ENCODE measurements at regions not wholly inside any gene's neighbourhood (a gene's known extent, or its start where the extent isn't known, plus 50 kb on each side); places are given as distances from the start of the nearest gene placed in this dataset.

DNA sequence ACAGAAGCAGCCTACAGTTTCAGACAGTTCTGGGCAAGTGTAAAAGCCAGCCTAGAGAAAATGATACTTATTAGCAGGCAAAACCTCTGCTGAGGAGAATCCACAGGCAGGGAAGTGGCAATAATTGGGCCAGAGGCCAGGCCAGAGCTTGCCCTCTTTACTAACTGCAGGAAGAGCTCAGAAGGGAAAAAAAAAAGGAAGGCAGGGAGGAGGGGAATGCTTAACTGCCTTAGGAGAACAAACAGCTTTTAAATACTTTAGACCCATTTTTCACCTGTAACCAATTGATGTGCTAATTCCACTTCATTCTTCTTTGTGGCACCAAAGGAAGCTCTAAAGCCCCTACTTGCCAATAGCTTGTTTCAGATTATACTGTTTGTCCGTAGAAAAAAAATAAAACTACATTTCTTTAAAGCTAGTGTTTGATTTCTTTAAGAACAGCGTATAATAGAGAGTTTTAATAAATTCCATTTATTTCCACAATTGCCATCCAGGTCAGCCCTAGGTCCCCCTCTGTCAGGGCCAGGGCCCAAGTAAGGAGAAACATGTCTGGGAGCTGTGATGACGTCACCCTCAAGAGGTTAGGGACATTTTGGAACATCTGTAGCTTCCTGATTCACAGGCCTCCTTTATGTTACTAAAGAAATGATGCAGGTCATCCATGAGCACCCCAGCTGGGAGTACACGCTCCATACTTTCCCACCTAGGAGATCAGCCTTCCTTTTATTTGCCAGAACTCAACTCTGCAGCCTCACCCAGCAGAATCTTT lies 384.3 kb downstream of the CDC5L start:
- DNase-seq = no peak

DNA sequence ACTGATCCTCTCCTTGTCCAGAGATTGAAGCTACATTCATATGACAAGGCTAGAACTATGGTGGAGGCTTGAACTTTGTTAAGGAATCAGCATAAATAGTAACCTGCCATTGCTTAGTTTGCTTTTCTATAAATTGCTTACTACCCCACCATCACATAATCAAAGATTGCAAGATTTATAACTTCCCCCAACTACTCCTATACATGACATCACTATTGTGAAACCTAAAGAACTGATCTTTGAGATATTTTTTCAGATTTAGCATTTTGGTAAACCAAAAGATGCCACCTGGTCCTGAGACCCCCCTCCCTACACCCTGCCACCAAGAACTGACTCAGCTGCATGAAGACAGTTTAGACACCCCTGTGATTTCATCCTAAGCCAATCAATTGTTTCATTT lies 385.3 kb downstream of the CDC5L start:
- DNase-seq = no peak

DNA sequence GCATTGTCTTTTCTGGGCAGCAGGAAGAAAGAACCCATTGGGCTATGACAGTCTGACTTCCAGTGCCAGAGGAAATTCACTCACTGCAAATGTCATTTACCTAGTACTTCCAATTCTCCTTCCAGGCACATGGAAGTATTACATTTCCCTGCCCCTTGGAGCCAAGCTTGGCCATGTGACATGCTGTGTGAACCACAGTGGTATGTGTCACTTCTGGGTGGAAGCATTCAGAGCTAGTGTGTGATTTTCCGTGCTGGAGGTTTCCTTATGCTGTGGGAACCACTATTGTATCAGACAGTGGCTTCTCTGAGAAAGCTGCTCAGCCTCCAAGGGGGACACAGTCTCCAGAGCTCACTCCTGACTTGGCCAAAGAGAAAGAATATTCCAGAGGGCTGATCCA lies 387.6 kb downstream of the CDC5L start:
- DNase-seq = no peak

DNA sequence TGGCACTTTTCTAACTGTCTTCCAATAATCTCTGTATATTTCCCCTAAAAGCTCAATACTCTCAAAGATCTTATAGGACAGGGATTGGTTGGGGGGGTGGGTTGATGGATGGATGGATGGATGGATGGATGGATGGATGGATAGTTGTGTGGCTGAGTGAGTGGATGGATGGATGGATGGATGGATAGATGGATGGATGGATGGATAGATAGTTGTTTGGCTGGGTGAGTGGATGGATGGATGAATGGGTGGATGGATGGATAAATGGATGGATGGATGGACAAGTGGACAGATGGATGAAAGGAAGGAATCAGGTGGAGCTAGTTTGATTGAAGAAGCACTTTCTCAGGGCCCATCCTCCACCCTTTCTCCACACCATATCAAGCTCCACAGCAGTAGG lies 388.8 kb downstream of the CDC5L start:
- DNase-seq = no peak

DNA sequence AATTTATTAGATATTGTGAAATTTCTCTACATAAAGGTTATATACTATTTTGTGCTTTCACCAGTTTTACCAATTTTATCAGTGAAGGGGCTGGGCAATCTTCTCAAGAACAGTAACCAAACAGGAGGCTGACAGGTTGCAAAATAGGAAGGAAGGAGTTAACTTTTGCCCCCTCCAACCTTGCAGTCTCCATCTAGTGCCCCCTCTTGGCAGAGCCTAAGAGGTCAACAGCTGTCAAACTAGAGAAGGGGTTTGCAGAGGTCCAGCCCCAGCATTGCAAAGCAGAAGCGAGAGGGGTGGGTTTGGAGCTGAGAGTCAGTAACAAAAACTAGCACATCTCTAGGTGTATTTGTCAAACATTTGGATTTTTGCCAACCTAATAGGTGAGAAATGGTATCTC lies 391.0 kb downstream of the CDC5L start:
- DNase-seq = no peak

All from activated CD8-positive, alpha-beta memory T cell treated with anti-CD3 and anti-CD28 coated beads, Interleukin-2, amount 50 U/mL, for 48 hours (primary cell).